GM21717 (cell line): ENCODE measurements at regions not wholly inside any gene's neighbourhood (a gene's known extent, or its start where the extent isn't known, plus 50 kb on each side); places are given as distances from the start of the nearest gene placed in this dataset.
"Not testable (repeated sequence)": the region's sequence is repeated elsewhere in the genome, so short reads cannot be mapped to it uniquely, and the experiment has no call there.

ENCODE experiments used
- ATAC-seq: cut with Tn5 transposase; IDR thresholded peaks from one replicate; pipeline ENCODE4 v1.9.1; 2021; ENCODE audit warnings: mild to moderate bottlenecking, moderate library complexity; ENCODE audit not compliant: unreplicated experiment

- ATAC-seq = no peak
Observed at GRCh38 chr13:44887515-44887914, 101.8 kb downstream of the NUFIP1 start.

GRCh38 chr13:44884076-44884729, 105.1 kb downstream of the NUFIP1 start:
- ATAC-seq = no peak

GRCh38 chr13:44879452-44880058, 109.7 kb downstream of the NUFIP1 start:
- ATAC-seq = no peak

DNA sequence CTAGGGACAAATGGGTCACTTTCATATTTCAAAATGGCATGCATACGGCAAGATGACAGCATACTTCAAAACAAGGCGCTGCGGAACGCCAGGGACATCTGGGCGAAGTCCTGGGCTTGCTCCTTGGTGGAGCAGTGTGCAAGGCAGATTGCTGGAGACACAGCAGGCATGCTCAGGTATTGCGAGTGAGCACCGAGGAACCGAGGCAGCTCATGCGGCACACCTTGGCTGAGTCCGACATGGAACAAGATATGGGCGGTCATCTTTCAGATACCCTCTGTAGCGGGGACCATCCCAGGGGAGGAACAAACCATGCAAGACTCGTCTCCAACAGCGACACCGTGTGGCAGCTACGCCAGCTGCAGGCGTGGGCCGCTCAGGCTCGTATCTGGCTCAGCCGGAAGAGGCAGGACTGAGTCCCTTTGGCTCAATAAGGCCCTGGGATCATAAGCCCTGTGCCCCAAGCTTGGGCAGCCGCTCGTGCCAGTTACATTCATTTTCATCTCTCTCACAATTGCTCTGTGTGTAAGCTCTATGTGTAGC, 112.4 kb downstream of the NUFIP1 start:
- ATAC-seq = no peak

- ATAC-seq = no peak
Observed at GRCh38 chr13:44874886-44875630, 114.2 kb downstream of the NUFIP1 start.

- no peak for ATAC-seq
Observed at GRCh38 chr13:44874176-44874575, 115.1 kb downstream of the NUFIP1 start.

GRCh38 chr13:44873461-44873860, 115.8 kb downstream of the NUFIP1 start:
- ATAC-seq = no peak

DNA sequence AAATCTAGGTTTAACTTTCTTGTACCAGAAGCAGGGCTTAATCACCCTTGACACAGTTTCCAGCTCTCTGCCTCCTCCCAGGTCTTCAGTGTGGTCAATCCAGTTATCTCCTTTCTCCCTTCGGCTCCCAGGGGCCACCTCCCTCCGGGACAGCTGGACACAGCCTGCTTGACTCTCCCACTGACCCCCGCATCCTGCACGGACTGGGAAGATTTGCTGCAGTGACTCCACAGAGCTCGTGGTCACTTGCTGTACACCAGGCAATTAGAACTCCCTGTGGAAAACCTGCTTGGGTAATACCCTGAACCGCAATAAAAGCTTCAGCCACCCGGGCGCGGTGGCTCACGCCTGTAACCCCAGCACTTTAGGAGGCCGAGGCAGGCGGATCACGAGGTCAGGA, 116.5 kb downstream of the NUFIP1 start:
- ATAC-seq = no peak

- ATAC-seq = no peak
Observed at GRCh38 chr13:44870456-44870929, 118.8 kb downstream of the NUFIP1 start.

DNA sequence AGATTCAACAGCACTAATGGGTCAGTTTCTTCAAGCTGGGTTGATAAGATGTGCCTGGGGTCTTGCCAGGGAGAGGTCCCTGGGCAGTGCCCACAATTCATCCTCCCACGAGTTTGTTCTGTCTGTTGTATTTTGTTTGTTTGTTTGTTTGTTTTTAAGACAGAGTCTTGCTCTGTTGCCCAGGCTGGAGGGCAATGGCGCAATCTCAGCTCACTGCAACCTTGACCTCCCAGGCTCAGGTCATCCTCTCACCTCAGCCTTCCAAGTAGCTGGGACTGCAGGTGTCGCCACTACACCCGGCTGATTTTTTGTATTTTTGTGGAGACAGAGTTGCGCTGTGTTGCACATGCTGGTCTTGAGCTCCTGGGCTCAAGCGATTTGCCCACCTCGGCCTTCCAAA, 120.1 kb downstream of the NUFIP1 start:
- ATAC-seq = no peak

DNA sequence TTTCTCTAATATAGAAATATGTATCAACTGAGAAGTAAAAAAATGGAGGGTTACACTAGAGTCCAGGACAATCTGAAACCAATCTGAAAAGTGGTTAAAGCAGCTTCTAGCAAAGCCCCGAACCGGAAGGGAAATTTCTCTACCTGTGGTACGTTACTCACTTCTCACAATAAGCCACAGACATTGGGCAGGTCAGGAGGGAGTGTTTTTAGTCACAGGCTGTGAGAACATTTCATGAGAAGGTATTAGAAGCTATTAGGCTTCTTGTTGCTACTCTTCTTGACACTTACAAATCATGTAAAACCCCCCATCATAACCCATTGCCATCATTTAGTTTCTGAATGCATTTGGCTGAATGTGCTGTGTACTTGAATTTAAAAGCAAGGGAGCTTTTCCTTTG, 120.9 kb downstream of the NUFIP1 start:
- ATAC-seq = peak; percentile 71

DNA sequence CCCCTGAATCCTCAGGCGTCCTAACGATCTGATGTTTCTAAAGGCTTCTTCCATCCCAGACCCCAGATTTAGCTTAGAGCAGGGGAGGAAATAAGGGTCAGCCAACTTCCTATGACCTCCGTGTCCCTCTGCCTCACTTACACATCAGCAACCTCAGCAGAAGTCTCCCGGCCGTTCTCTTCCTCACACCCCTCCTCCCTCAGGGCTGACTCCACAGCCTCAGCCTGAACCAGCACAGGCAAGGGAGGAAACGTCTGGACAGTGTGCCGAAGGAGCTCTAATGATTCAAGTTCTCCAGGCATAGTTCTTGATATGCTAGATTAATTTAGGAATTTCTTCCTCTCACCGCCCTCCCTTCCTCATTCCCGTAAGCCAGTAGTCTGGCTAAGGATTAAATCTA, 121.4 kb downstream of the NUFIP1 start:
- ATAC-seq = no peak

DNA sequence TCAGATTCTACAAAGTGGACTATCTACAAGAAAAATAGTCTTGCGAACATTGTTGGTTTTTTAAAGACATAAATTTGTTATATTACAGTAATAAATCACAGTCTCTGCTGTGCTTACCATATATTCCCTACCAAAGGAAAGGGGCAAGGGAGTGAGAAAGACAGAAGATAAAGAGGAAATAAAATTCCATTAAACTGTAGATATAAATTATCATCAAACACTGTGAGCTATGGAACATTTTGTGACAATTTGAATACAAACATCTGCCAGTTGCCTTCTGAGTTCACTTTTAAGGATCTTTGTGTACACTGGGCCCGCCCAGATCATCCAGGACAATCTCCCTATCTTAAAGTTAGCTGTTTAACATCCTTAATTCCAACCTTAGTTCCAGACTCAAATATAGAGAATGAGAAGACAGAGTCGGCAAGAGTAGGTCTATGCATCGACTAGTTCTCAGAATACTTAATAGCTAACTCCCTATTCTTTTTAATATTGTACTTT, 122.8 kb downstream of the NUFIP1 start:
- ATAC-seq = no peak

DNA sequence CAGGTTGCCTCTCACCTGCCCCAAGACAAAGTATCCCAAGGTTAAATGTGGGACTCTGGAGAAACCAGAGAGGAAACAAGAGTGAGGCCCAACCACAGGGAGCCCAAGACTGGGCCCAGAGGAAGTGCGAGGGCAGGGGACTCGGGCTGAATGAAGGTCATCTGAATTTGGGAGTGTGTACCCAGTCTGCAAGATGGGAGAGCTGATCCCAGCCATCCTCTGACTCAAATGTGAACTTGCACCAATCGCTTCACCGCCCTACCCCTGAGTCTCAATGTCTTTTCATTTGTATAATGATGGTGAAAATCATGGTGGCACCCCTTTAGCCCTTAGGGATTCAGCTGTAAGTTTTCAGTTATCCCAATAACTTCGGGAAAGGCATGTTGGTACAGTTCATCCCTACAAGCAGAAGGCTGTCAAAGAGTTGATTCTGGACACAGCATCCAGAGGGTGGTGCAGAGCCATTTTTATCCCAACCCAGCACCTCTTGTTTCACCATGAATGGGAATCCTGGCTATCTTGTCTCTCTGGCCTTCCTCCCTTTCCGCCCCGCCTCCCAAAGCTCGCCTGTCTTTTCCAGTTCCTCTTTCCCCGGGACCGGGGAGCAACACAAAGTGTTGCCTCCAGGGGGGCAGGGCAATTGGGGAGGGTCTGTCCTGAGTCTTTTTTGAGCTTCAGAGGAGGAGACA, 123.4 kb downstream of the NUFIP1 start:
- ATAC-seq = no peak

GRCh38 chr13:44863641-44864040, 125.6 kb downstream of the NUFIP1 start:
- not testable (repeated sequence) for ATAC-seq

DNA sequence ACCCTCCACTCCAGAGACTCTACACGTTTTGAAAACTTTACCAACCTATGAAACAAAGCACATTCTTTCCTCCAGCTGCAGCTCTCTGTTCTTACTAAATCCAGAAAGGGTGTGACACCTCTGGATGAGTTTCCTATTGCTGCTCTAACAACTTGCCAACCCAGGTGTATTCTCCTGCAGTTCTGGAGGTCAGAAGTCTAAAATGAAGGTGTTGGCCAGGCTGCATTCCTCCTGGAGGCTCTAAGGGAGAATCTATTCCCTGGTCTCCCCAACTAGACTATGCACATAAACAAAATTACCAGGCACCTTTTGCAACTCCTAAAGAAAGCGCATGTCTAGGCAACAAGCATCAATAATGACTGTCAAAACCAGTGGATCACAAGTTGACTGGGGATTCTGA, 128.8 kb downstream of the NUFIP1 start:
- no peak for ATAC-seq

DNA sequence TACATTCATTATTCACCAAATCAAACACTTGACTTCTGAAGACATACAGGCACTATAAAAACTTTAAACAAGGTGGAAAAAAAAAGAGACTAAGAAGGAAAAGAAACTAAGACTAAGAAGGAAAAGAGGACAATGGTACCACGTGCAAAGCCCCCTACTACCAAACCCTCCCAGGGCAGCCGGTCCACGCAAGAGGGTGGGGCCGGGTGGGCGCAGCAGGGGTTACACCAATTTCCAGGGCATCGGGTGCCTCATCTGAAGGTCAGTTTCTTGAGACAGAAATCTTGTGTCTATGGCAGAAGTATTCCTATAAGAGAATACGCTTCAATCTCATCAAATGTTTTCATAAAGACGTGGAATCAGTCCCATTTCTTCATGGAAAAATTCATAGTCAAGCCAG, 131.5 kb downstream of the NUFIP1 start:
- ATAC-seq = no peak

DNA sequence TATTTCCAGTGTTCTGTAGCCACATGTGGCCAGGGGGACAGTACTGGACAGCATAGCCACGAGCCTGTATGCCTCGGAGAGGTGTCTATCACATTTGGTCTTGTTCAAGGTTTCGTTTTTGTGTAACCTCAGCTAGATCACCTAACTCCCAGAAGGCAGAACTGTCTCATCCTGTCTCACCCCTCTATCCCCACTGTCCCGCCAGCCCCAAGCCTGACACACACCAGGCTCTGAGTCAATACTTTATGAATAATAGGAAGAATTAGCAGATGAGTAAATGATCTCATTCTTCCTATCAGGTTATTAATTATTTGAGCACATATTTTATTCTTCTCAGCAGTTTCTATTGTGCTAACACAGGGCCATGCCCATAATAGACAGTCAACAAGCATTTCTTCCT, 132.2 kb downstream of the NUFIP1 start:
- no peak for ATAC-seq

- ATAC-seq = no peak
Observed at GRCh38 chr13:44855860-44856259, 133.4 kb downstream of the NUFIP1 start.

DNA sequence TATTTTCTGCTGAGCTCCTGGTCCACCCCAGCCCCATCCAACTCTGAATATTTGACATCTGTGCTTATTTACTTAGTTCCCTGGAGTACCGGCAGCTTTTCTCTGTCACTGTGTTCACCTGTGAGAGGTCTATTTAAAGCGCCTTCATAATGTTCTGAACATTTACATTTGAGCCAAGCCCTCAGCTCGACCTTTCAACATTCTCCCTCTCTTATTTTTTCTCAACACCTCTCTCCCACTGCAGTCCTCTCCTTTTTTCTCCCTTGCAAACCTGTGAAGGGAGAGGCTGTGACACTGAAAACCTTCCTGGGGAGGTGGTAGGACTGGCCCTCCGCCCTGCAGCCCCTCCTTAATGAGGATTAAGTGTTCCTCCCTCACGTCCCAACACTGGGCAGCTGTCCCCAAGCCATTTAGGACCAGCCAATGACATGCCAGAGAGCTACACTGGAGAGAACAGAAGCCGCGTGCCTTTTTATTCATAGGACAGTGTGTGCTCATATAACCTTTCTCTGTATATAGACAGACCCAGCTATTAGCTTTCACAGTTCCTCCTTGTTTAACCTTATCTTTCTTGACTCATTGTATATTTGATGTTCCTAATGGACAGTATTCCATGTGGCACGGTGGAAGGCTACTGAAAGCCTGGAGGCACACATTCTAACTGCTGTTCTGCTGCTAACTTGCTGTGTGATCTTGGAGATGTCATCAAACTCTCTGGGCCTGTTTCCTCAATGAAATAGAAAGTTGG, 134.8 kb downstream of the NUFIP1 start:
- ATAC-seq = no peak
